Karpas-422 (cell line): ENCODE measurements at regions not wholly inside any gene's neighbourhood (a gene's known extent, or its start where the extent isn't known, plus 50 kb on each side); places are given as distances from the start of the nearest gene placed in this dataset.

Source experiments
- DNase-seq: peaks from one replicate; pipeline ENCODE4 v3.0.0-alpha.2; 2015
- H2AFZ ChIP-seq: fragments of 200-600 bp; sonication (generic); 2 replicates; pipeline ENCODE4 v1.6.1; 2014; ENCODE audit warnings: antibody characterized with exemption, low read length, mixed read lengths
- H3K27ac ChIP-seq: fragments of 200-600 bp; sonication (generic); 2 replicates; pipeline ENCODE4 v1.5.1; 2014; ENCODE audit warnings: mild to moderate bottlenecking, low read length, moderate library complexity
- H3K27me3 ChIP-seq: fragments of 200-600 bp; sonication (generic); 2 replicates; pipeline ENCODE4 v1.6.1; 2014; ENCODE audit warnings: low read length, mixed read lengths
- H3K36me3 ChIP-seq: fragments of 200-600 bp; sonication (generic); 2 replicates; pipeline ENCODE4 v1.6.1; 2014; ENCODE audit warnings: low read length, mixed read lengths; ENCODE audit not compliant: insufficient read depth
- H3K4me1 ChIP-seq: fragments of 200-600 bp; sonication (generic); 2 replicates; pipeline ENCODE4 v1.6.1; 2014; ENCODE audit warnings: mild to moderate bottlenecking, low read length, mixed read lengths
- H3K4me2 ChIP-seq: fragments of 200-600 bp; sonication (generic); 2 replicates; pipeline ENCODE4 v1.6.1; 2014; ENCODE audit warnings: low read length, low read depth, mild to moderate bottlenecking; ENCODE audit not compliant: poor library complexity, severe bottlenecking
- H3K4me3 ChIP-seq: fragments of 200-600 bp; sonication (generic); 2 replicates; pipeline ENCODE4 v1.5.1; 2014; ENCODE audit warnings: mild to moderate bottlenecking, antibody characterized with exemption, low read length, mixed read lengths
- H3K79me2 ChIP-seq: fragments of 200-600 bp; sonication (generic); 2 replicates; pipeline ENCODE4 v1.6.1; 2014; ENCODE audit warnings: mild to moderate bottlenecking, low read length, mixed read lengths
- H3K9ac ChIP-seq: fragments of 200-600 bp; sonication (generic); 2 replicates; pipeline ENCODE4 v1.6.0; 2014; ENCODE audit warnings: low read length
- H3K9me2 ChIP-seq: fragments of 200-600 bp; sonication (generic), shearing (Covaris generic); replicated peaks from 2 replicates; pipeline ENCODE4 v1.6.0; 2014; ENCODE audit warnings: mild to moderate bottlenecking, low read length, moderate library complexity; ENCODE audit not compliant: insufficient read depth
- H3K9me3 ChIP-seq: fragments of 300-700, 200-600 bp; sonication (generic); 2 replicates; pipeline ENCODE4 v1.6.1; 2014; ENCODE audit warnings: low read length, mixed read lengths
- H4K20me1 ChIP-seq: fragments of 200-600 bp; sonication (generic); 2 replicates; pipeline ENCODE4 v1.6.1; 2014; ENCODE audit warnings: mild to moderate bottlenecking, antibody characterized with exemption, low read length, low read depth; ENCODE audit not compliant: insufficient read depth

GRCh38 chr14:50021261-50022031, 94.9 kb downstream of the VCPKMT start:
- H3K4me2 ChIP-seq = no peak overlapping the region
- no peak for DNase-seq
- H3K27ac ChIP-seq = no peak overlapping the region
- no peak overlapping the region for H3K4me3 ChIP-seq
- no peaks in the 10 kb centered on the region for H4K20me1 ChIP-seq
- H3K4me1 ChIP-seq = no peaks in the 10 kb centered on the region
- no peaks in the 10 kb centered on the region; the same call in 1 of the 2 replicates for H3K27me3 ChIP-seq
- no peaks in the 10 kb centered on the region for H3K79me2 ChIP-seq
- no peaks in the 10 kb centered on the region for H3K9me2 ChIP-seq
- H2AFZ ChIP-seq = no peak overlapping the region
- H3K36me3 ChIP-seq = no peaks in the 10 kb centered on the region; the same call in 1 of the 2 replicates
- H3K9me3 ChIP-seq = peaks cover 25% of the 10 kb centered on the region
- no peak overlapping the region for H3K9ac ChIP-seq

- no peak for DNase-seq
- H3K4me1 ChIP-seq = no peaks in the 10 kb centered on the region
These were observed 93.7 kb downstream of the VCPKMT start for GRCh38 chr14:50022661-50023060.

DNA sequence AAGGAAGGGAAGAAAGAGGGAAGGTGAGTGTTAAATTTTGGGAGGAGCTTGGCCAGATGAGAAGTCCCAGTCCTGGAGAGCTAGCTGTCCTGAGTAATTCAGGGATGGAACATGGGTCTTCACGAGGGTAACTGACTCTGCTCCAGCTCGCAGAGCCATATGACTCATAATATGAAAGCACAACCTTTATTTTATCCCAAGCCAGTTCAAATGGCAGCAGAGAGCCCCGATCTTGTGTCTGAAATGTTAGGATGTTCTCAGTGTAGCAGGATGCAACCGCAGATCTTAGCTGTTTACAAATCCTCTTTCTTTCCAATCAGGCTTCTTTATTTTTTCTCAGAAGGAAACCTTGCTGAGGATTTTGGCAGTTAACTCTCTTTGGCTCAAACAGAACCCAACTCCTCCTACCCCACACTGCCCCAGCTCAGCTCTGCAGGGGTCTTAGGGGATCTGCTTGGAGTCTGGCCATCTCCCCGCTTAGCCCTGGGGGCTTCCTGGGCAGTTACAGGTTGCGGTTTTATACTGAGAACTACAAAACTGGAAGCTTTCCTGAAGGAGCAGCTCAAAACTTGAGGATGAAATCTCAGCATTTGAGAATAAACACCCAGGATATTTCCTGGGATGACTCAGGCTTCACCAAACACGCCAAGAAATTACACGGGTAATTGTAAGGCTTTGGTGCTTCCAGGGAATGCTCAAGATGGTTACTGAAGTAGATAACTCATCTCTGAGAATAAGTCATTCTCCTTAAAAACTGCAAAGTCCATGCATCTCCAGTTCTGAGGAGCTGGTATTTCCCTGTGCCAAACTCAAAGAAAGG, 92.5 kb downstream of the VCPKMT start:
- Histone ChIP-seq H3K9me3 (peaks cover 25% of the 10 kb centered on the region), H4K20me1 (no peaks in the 10 kb centered on the region), H3K4me2 (no peak overlapping the region), H3K79me2 (no peaks in the 10 kb centered on the region), H3K27me3 (no peaks in the 10 kb centered on the region; the same call in 1 of the 2 replicates), H3K9me2 (no peaks in the 10 kb centered on the region), H3K9ac (no peak overlapping the region), H2AFZ (no peak overlapping the region), H3K4me1 (no peaks in the 10 kb centered on the region), H3K27ac (no peak overlapping the region), H3K4me3 (no peak overlapping the region), H3K36me3 (no peaks in the 10 kb centered on the region; the same call in 1 of the 2 replicates)
- DNase-seq = no peak

More at GRCh38 chr14:50022661-50023060, 93.7 kb downstream of the VCPKMT start:
- H3K4me2 ChIP-seq = no peak overlapping the region
- H3K9me3 ChIP-seq = peaks cover 25% of the 10 kb centered on the region
- H3K9ac ChIP-seq = no peak overlapping the region
- no peaks in the 10 kb centered on the region for H3K9me2 ChIP-seq
- no peaks in the 10 kb centered on the region for H3K79me2 ChIP-seq
- H3K36me3 ChIP-seq = no peaks in the 10 kb centered on the region; the same call in 1 of the 2 replicates
- H4K20me1 ChIP-seq = no peaks in the 10 kb centered on the region
- H3K27ac ChIP-seq = no peak overlapping the region
- no peak overlapping the region for H2AFZ ChIP-seq
- H3K4me3 ChIP-seq = no peak overlapping the region
- no peaks in the 10 kb centered on the region; the same call in 1 of the 2 replicates for H3K27me3 ChIP-seq

DNA sequence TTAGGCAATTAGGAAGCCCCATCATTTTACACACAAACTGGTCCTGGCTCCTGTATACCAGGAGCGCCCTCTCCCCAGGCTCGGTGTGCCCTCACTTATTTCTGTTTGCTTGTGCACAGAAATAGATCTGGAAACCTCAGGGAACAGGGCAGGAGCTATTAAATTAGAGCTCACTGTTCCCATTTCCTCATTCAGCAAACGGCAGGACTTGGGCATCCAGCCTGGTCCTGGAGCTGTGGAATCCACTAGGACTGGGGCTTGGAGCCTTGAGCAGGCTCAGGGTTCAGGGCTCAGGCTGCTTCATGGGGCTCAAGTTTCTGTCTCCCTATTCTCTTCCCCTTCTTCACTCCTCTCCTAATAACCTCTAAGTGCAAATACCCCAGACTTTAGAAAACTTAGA, 91.3 kb downstream of the VCPKMT start:
- Histone ChIP-seq H3K79me2 (no peaks in the 10 kb centered on the region), H3K9me3 (peaks cover 18% of the 10 kb centered on the region), H3K9me2 (no peaks in the 10 kb centered on the region), H3K4me2 (no peak overlapping the region), H3K27ac (no peak overlapping the region), H2AFZ (no peak overlapping the region), H4K20me1 (no peaks in the 10 kb centered on the region), H3K9ac (no peak overlapping the region), H3K4me1 (no peaks in the 10 kb centered on the region), H3K27me3 (no peaks in the 10 kb centered on the region; the same call in 1 of the 2 replicates), H3K36me3 (no peaks in the 10 kb centered on the region; the same call in 1 of the 2 replicates), H3K4me3 (no peak overlapping the region)
- no peak for DNase-seq

DNA sequence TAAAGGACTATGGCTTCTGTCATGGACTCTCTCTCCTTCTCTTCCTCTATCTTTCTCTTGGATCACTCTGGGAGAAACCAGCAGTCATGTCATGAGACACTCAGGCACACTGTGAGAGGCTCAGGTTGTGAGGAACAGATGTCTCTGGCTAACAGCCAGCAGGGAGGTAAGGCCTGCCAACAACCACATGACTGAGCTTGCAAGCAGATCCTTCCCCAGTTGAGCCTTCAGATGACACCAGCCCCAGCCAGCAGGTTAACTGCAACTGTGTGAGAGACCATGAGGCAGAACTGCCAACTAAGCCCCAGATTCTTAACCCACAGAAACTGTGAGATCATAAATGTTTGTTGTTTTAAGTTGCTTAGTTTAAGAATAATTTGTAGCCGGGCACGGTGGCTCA, 90.6 kb downstream of the VCPKMT start:
- no peaks in the 10 kb centered on the region for H4K20me1 ChIP-seq
- no peak overlapping the region for H3K9ac ChIP-seq
- no peak overlapping the region for H2AFZ ChIP-seq
- DNase-seq = no peak
- H3K4me2 ChIP-seq = no peak overlapping the region
- no peak overlapping the region for H3K4me3 ChIP-seq
- no peaks in the 10 kb centered on the region; the same call in 1 of the 2 replicates for H3K36me3 ChIP-seq
- H3K9me2 ChIP-seq = no peaks in the 10 kb centered on the region
- H3K4me1 ChIP-seq = no peaks in the 10 kb centered on the region
- no peaks in the 10 kb centered on the region; the same call in 1 of the 2 replicates for H3K27me3 ChIP-seq
- peaks cover 11% of the 10 kb centered on the region for H3K9me3 ChIP-seq
- no peaks in the 10 kb centered on the region for H3K79me2 ChIP-seq
- H3K27ac ChIP-seq = no peak overlapping the region

DNA sequence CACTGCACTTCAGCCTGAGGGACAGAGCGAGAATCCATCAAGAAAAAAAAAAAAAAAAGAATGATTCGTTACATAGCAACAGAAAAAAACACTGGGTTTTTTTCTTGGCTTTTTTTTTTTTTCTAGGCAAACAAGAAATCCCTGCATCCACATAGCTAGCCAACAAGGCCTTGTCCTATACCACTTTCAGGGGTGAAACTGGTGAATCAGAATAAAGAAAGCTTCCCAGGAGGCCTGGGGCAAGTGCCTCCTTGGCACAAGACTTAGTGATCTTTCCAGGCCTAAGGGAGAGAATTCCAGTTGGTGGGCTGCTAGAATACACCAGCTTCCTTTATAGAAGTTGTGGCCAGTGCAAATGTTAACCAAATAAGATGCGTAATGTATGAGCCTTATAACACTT, 90.0 kb downstream of the VCPKMT start:
- no peaks in the 10 kb centered on the region for H4K20me1 ChIP-seq
- no peak overlapping the region for H3K4me2 ChIP-seq
- H3K36me3 ChIP-seq = no peaks in the 10 kb centered on the region; the same call in 1 of the 2 replicates
- no peak for DNase-seq
- H3K4me1 ChIP-seq = no peaks in the 10 kb centered on the region
- no peaks in the 10 kb centered on the region; the same call in 1 of the 2 replicates for H3K27me3 ChIP-seq
- no peak overlapping the region for H3K9ac ChIP-seq
- no peaks in the 10 kb centered on the region for H3K79me2 ChIP-seq
- H3K27ac ChIP-seq = no peak overlapping the region
- no peak overlapping the region for H2AFZ ChIP-seq
- no peak overlapping the region for H3K4me3 ChIP-seq
- H3K9me2 ChIP-seq = no peaks in the 10 kb centered on the region
- H3K9me3 ChIP-seq = peaks cover 7% of the 10 kb centered on the region

GRCh38 chr14:50027816-50028215, 88.6 kb downstream of the VCPKMT start:
- H3K79me2 ChIP-seq = no peaks in the 10 kb centered on the region
- H3K4me2 ChIP-seq = no peak overlapping the region
- no peak for DNase-seq
- peaks cover 7% of the 10 kb centered on the region for H3K9me3 ChIP-seq
- no peaks in the 10 kb centered on the region; the same call in 1 of the 2 replicates for H3K27me3 ChIP-seq
- H3K4me1 ChIP-seq = no peaks in the 10 kb centered on the region
- no peaks in the 10 kb centered on the region for H3K9me2 ChIP-seq
- no peaks in the 10 kb centered on the region for H4K20me1 ChIP-seq
- no peaks in the 10 kb centered on the region for H3K36me3 ChIP-seq
- H3K9ac ChIP-seq = no peak overlapping the region
- no peak overlapping the region for H3K27ac ChIP-seq
- no peak overlapping the region for H3K4me3 ChIP-seq
- no peak overlapping the region for H2AFZ ChIP-seq

DNA sequence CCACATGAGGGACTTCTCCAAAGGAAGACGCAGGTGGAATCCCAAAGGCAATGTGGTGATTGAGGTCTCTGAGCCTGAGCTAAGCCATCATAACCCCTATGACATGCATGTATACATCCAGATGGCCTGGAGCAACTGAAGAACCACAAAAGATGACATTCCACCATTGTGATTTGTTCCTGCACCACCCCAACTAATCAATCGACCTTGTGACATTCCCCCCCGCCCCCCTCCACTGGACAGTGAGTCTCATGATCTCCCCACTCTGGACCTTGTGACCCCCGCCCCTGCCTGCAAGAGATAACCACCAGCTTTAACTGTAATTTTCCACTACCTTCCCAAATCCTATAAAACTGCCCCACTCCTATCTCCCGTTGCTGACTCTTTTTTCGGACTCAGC, 87.9 kb downstream of the VCPKMT start:
- Histone ChIP-seq H2AFZ (no peak overlapping the region), H3K9me3 (peaks cover 7% of the 10 kb centered on the region), H3K27ac (no peak overlapping the region), H3K4me3 (no peak overlapping the region), H3K79me2 (no peaks in the 10 kb centered on the region), H3K36me3 (no peaks in the 10 kb centered on the region), H3K9ac (no peak overlapping the region), H3K27me3 (no peaks in the 10 kb centered on the region; the same call in 1 of the 2 replicates), H3K4me2 (no peak overlapping the region), H4K20me1 (no peaks in the 10 kb centered on the region), H3K9me2 (no peaks in the 10 kb centered on the region), H3K4me1 (no peaks in the 10 kb centered on the region)
- no peak for DNase-seq
